Activated gamma-delta T cell (primary cell): ENCODE measurements at regions not wholly inside any gene's neighbourhood (a gene's known extent, or its start where the extent isn't known, plus 50 kb on each side); places are given as distances from the start of the nearest gene placed in this dataset.

Source experiments
- DNase-seq: peaks from one replicate; lab custom pipeline; 2025; lab: John Stamatoyannopoulos, UW

- DNase-seq, result no peak
Measured at GRCh38 chr3:17946619-17947018, 204.2 kb upstream of the TBC1D5 start.

DNA sequence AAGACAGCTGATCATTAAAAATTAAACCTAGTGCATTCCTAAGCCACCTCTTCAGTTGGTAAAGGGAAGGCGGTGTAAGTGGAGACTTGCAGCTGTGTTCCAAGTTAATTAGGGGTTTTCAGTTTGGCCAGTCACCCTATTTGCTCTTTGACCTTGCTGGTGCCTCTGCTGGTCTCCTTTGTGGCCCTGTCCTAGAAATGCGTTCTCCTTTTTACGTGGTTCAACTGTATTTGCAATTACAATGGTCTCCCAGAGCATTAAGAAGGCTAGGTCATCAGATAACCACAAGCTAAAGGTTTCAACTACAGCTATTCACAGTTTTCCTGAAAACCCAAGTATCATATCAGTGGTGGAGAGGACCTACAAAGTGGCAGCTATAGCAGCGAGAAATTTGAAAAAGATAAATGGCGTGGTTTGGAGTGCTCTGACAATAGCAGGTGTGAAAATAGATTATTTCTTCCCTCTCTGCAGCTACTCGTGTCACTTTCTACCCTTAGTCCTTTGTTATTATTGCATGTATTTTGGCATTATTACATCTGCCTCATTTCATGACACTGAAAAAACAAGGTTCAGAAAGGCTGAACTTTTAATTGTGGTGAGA, 203.5 kb upstream of the TBC1D5 start:
- no peak for DNase-seq

DNA sequence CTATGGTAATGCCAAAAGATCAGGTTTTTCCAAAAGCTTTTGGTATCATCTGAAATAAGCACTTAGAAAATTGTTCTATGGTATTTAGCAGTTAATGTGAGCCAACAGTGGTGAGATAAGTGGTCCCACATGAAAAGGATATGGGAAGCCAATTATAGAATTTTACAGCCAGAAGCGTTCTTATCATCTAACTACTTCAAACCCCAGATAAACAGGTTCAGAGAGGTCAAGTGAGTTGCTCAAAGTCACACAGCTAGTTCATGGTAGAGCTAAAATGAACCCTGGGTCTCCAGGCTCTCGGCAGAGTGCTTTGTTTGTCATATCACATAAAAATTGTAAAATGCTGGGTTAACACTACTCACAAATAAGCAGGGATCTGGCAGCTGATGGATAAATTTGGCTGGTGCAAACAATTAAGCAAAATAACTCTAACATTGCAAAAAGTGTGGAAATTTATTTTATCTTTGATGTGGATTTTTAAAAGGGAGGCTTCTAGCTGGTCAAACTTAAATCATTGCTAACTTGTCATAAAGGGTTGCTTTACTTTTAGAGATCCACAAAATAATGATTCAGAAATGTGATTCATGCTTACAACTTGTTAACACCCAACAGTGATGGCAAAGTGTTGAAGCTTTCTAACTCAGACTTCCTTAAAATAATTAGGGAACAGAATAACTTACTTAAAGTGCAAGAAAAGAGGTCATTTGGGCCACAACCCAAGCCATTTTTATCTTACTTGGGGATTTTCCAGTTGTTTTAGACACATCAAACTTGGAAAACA, 202.8 kb upstream of the TBC1D5 start:
- no peak for DNase-seq

DNA sequence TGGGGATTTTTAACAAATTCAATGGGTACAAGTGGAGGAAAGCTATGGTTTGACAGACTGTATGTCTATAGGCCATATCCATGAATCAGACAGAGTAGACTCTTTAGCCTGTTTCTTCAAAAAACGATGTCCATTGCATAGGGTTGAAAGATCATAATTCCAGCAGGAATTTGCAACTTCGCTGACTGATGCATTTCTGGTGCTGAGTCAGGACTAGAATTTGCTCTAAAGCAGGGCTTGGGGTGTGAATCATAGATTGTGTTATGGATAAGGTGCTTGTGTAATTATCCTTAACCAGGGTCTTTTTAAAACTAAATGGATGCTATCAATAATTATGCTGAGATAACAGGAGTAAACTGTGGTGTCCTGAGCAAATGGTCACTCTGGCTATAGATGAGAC, 200.4 kb upstream of the TBC1D5 start:
- DNase-seq, result no peak

- DNase-seq, result no peak
Measured at GRCh38 chr3:17941766-17942165, 199.3 kb upstream of the TBC1D5 start.

- no peak for DNase-seq
Measured at GRCh38 chr3:17941152-17941551, 198.7 kb upstream of the TBC1D5 start.

- no peak for DNase-seq
Measured at GRCh38 chr3:17939157-17939556, 196.7 kb upstream of the TBC1D5 start.

GRCh38 chr3:17938313-17938712, 195.9 kb upstream of the TBC1D5 start:
- no peak for DNase-seq

DNA sequence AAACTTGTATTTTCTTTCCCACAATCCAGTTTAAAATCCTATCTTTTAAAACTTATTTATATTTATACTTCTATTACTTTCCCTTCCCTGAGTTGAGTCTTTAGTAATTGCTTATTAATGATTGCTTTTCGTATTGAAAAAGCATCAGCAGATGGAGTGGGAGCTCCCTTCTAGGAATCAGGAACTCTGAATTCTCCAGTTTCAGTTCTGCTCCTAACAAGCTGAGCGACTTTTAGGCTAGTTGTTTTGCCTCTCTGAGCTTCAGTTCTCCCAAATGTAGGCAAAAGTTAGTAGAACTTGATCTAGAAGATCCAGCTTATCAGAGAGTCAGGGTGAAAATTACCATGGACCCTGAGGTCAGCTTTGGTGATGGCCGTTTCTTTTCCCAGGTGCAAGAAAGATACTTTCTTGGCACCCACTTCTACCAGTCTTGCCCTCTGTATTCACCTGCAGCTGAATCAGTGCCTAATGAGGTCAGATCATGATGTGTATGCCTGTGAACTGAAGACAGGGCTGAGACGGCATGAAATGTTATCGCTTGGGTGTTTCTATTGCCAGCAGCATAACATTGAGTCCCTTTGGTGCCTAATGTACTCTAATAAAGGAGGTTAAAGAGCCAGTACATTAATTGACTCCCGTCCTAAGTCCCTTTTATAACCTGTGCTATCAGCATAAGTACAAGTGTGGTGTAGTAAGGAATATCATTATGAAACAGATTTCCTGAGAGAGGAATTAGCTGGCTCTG, 194.5 kb upstream of the TBC1D5 start:
- DNase-seq, result no peak

- DNase-seq, result no peak
Measured at GRCh38 chr3:17935222-17935621, 192.8 kb upstream of the TBC1D5 start.

- no peak for DNase-seq
Measured at GRCh38 chr3:17932136-17932771, 189.8 kb upstream of the TBC1D5 start.

DNA sequence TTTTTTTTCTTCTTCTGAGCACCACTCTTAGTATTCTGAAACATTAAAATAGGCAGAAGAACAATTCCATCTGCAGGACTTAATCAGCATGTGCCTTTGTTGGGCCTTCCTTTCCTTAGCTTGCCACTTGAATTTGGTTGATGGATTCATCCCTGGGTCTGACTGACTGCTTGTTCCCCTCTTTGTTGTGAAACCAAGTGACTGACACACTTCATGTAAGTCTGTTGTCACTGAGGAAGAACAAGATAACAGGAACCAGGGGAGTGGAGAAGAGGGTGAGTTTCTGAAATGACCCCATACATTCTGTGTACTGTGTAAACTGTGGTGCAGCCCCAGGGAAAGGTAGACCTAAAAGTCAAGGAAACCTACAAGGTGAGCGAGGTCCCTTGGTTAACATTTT, 188.7 kb upstream of the TBC1D5 start:
- no peak for DNase-seq

GRCh38 chr3:17928502-17929145, 186.2 kb upstream of the TBC1D5 start:
- no peak for DNase-seq

- no peak for DNase-seq
Measured at GRCh38 chr3:17927036-17927435, 184.6 kb upstream of the TBC1D5 start.

DNA sequence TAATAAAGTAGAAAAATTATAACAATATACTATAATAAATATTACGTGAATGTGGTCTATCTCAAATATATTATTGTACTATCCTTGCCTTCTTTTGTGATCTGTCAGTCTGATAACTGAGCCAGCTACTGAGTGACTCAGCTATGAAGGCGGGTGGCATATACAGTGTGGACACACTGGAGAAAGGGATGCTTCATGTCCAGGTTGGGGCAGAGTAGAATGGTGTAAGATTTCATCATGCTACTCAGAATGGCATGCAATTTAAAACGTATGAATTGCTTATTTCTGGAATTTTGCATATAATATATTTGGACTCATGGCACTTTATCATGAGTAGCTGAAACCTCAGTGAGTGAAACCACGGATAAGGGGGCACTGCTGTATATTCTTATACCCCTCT, 172.9 kb upstream of the TBC1D5 start:
- DNase-seq, result no peak

DNA sequence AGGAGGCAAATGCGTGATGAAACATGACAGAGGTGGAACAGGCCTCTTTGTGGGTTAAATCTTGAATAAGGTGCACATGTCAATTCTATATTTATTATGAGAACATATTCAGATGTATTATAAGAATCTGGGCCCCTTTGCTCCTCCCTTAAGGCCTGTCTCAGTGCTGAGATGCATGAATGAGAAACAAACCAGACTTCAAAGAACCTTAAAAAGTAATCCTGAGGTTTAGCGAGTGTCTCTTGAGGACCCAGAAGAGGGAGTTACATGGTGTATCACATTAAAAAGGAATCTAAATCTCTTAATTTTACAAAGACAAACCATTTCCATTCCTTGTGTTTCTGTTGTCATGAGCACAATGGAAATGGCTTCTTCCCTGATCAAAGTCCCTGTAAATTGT, 170.9 kb upstream of the TBC1D5 start:
- no peak for DNase-seq

DNA sequence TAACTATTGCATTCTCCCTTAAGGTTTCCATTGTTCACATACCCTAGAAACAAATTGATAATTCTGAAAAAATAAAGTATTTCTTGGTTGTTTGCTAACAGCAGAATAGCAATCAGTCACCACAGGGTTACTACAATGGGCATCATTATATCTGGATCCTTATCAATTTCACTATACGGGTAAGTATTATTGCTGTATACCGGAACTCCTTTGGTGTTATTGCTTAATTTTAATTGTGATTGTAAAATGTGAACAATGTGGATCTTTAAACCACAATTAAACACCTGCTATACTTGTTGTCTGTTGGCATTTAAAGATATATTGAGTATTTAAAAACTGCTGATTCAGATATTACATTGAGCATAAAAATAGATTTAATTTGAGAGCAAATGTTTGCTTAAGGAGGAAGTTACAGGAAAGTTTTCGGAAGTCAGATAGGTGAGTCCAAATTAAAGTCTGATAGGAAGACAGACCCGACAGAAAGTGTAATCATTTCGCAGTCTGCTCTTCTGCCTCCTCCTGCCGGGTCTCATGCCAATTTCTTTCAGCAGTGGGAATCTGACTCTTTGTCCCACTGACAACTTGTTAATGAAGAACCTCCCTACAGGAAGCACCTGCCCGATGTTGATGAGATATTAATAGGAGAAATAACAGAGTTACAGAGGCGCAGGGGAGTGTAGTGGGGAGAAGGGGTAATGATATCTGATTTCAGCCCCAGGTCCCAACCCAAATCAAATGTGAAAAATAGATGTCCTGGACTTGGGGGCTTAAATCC, 169.7 kb upstream of the TBC1D5 start:
- DNase-seq, result no peak

GRCh38 chr3:17910922-17911321, 168.5 kb upstream of the TBC1D5 start:
- DNase-seq, result no peak

DNA sequence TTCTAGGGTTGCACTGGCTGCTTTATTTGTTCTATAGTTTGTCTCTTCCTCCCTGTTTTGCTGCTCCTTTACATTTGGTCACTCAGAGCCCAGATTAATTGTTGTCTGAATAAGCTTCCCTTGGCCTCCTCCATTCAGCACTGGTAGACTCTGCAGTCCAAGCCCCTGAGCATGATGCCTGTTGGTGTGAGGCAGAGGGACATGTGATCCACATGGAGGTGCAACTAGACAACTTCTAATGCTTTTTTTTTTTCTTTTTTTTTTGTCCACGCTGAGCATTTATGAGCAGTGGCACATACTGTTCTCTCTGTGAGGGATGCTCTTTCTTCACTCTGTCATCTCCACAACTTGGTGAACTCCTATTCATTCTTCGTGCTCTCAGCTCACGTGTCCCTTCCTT, 167.3 kb upstream of the TBC1D5 start:
- no peak for DNase-seq

DNA sequence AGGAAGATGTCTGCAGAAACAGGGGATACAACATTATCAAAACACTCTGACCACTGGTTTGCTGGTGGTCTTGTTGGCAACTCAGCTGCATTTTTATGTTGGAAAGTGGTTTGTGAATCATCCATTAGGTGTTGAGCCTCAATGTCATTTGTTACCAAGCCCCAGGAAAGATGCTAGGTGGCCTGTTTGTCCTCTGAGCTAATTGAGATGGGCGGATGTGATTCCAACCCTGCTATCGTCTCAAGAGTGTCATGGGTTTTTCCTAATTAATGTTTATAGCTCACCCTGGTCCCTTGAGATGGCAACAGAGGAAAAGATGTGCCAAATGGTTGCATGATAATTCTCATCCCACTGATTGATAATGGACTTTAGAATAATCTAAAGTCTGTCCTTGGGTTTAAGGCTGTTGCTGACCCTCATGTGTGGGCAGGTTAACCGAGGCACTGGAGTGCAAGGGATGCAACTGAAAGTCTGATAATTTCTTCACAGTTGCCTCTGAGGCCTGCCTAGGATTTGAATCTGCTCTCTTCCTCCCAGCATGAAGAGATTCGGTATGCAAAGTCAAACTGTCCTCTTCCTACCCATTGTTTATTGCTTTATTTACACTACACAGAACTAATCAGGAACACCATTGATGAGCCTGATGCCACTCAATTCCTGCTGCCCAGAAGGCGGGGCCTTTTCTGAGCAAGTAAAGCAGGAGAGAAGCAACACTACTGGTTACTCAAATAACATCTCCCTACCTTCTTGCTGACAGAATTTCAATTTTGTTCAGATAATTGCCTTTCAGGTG, 166.2 kb upstream of the TBC1D5 start:
- no peak for DNase-seq

DNA sequence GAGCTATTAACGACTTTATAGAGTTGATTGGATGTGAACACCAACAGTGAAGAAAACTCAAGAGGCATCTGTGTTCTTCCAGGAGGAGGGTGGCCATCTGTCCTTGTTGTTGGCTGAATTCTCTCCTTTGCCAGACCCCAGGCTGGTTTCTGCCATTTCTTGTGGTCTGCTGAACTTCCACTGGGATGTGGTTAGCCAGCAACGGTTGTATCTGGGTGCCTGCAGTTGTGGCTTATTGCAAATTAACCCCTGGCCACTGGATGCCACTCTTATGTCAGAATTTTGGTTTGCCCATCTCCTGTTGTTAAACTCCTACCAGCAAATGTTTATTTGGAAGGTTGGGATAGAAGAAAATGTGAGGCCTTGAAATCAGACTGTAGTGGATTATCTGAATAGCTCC, 163.6 kb upstream of the TBC1D5 start:
- no peak for DNase-seq
